ENCODE measurements at regions not wholly inside any gene's neighbourhood (a gene's known extent, or its start where the extent isn't known, plus 50 kb on each side); places are given as distances from the start of the nearest gene placed in this dataset.

GRCh38 chr13:66068683-66069082, 1161.5 kb downstream of the PCDH9 start:
- no TSS peak for BruUV-seq (replicated peaks)
- H3K4me2 ChIP-seq (ENCODE audit: control insufficient read depth, insufficient read depth): no peak overlapping the region
- SMC1A ChIA-PET (ENCODE audit: uncharacterized antibody, unreplicated experiment): no interaction called here
- TF ChIP-seq IKZF2 (IDR thresholded peaks at IDR 0.05) (no peak), NR2C1 (IDR thresholded peaks at IDR 0.05) (no peak), MEF2A (IDR thresholded peaks at IDR 0.05; ENCODE audit: insufficient read depth, low read depth, low read length) (no peak), FOXM1 (IDR thresholded peaks at IDR 0.05; ENCODE audit: low read depth, low read length) (no peak), BHLHE40 (IDR thresholded peaks at IDR 0.05; ENCODE audit: borderline replicate concordance in 1 of 2, low read depth in 2 of 2, low read length in 1 of 2) (no peak), JUND (IDR thresholded peaks at IDR 0.05; ENCODE audit: low read depth, low read length) (no peak), BRCA1 (IDR thresholded peaks at IDR 0.05; ENCODE audit: low read depth, low read length) (no peak), KDM1A (IDR thresholded peaks at IDR 0.05; ENCODE audit: borderline replicate concordance) (no peak), IKZF1 (conservative IDR thresholded peaks at IDR 0.05) (no peak), CHD4 (IDR thresholded peaks at IDR 0.05) (no peak), MTA2 (IDR thresholded peaks at IDR 0.05; ENCODE audit: low read depth) (no peak), IRF4 (IDR thresholded peaks at IDR 0.05; ENCODE audit: low read depth, low read length) (no peak), ZNF207 (IDR thresholded peaks at IDR 0.05; ENCODE audit: borderline replicate concordance) (no peak), HDGF (IDR thresholded peaks at IDR 0.05) (no peak), FOXK2 (IDR thresholded peaks at IDR 0.05) (no peak)
- TF ChIP-seq, protein P1, sequence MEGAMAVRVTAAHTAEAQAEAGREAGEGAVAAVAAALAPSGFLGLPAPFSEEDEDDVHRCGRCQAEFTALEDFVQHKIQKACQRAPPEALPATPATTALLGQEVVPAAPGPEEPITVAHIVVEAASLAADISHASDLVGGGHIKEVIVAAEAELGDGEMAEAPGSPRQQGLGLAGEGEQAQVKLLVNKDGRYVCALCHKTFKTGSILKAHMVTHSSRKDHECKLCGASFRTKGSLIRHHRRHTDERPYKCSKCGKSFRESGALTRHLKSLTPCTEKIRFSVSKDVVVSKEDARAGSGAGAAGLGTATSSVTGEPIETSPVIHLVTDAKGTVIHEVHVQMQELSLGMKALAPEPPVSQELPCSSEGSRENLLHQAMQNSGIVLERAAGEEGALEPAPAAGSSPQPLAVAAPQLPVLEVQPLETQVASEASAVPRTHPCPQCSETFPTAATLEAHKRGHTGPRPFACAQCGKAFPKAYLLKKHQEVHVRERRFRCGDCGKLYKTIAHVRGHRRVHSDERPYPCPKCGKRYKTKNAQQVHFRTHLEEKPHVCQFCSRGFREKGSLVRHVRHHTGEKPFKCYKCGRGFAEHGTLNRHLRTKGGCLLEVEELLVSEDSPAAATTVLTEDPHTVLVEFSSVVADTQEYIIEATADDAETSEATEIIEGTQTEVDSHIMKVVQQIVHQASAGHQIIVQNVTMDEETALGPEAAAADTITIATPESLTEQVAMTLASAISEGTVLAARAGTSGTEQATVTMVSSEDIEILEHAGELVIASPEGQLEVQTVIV (IDR thresholded peaks at IDR 0.05; ENCODE audit: borderline replicate concordance, partially characterized antibody): no peak
- RAD21 ChIA-PET (ENCODE audit: unreplicated experiment): no interaction called here
- no peaks in the 10 kb centered on the region for H4K20me1 ChIP-seq (ENCODE audit: control insufficient read depth, insufficient read depth)
- H3K79me2 ChIP-seq (ENCODE audit: control insufficient read depth, insufficient read depth, low read length): no peaks in the 10 kb centered on the region
- H3K9me3 ChIP-seq (replicated peaks; ENCODE audit: control insufficient read depth, insufficient read depth, low read length): no peaks in the 10 kb centered on the region
- H3K9ac ChIP-seq (ENCODE audit: control insufficient read depth, insufficient read depth, low read length): no peak overlapping the region
- DNase-seq (ENCODE audit: low read depth, low spot score): no peak
- no peaks in the 10 kb centered on the region for H3K27me3 ChIP-seq (replicated peaks in 1 of 2; ENCODE audit: control insufficient read depth in 2 of 2, insufficient read depth in 2 of 2, low read length in 1 of 2)
- WGBS (ENCODE audit: insufficient coverage, insufficient replicate concordance, low lambda C conversion rate, missing lambda C conversion rate): 0% methylated on average over 2 of the region's 2 CpGs
- no peaks in the 10 kb centered on the region for H3K36me3 ChIP-seq (ENCODE audit: control insufficient read depth in 2 of 2, insufficient read depth in 2 of 2, low read length in 1 of 2)
- CTCF ChIA-PET: no interaction called here
- no peak overlapping the region for H2AFZ ChIP-seq (ENCODE audit: control insufficient read depth, low read depth, low read length)
- intact Hi-C loops (cut with micrococcal nuclease; ENCODE audit: unreplicated experiment): no loop called here
- no peaks in the 10 kb centered on the region for H3K4me1 ChIP-seq (ENCODE audit: control insufficient read depth, insufficient read depth, low read length)
- H3K4me3 ChIP-seq: no peak overlapping the region
- in situ Hi-C loops (cut with MboI): no loop called here
- no peak for ATAC-seq
- no peak for FAIRE-seq
- POLR2A ChIA-PET: no interaction called here
- H3K27ac ChIP-seq (ENCODE audit: control insufficient read depth, insufficient read depth): no peak overlapping the region
